Heart right ventricle (tissue), 16 donors: ENCODE measurements at regions not wholly inside any gene's neighbourhood (a gene's known extent, or its start where the extent isn't known, plus 50 kb on each side); places are given as distances from the start of the nearest gene placed in this dataset.
"Not testable (repeated sequence)": the region's sequence is repeated elsewhere in the genome, so short reads cannot be mapped to it uniquely, and the experiment has no call there.

Source experiments
- ATAC-seq, 8 donors: fragments of 200-7000 bp; cut with Tn5 transposase; one replicate each; pipeline ENCODE4 v1.9.1; 2020; ENCODE audit warnings: mild to moderate bottlenecking in 8 of 8, moderate library complexity in 8 of 8, moderate number of reproducible peaks in 1 of 8
- DNase-seq, 2 donors: peaks; one replicate each; pipeline ENCODE4 v3.0.0-alpha.2; 2020
- H3K27ac ChIP-seq, 10 donors: fragments of 200-600 bp; sonication (generic) in 2 of 10; one replicate each; pipeline versions ENCODE4 v1.5.0 to v1.8.0; 2020 to 2022; ENCODE audit warnings: mild to moderate bottlenecking in 3 of 10
- H3K27me3 ChIP-seq, 7 donors: fragments of 200-600 bp; one replicate each; pipeline ENCODE4 v1.8.0; 2021 to 2022; ENCODE audit warnings: mild to moderate bottlenecking in 2 of 7
- H3K36me3 ChIP-seq, 9 donors: fragments of 200-600 bp; sonication (generic) in 1 of 9; one replicate each; pipeline versions ENCODE4 v1.5.0 to v1.8.0; 2020 to 2022; ENCODE audit warnings: mild to moderate bottlenecking in 2 of 9
- H3K4me1 ChIP-seq, 9 donors: fragments of 200-600 bp; sonication (generic) in 1 of 9; one replicate each; pipeline versions ENCODE4 v1.5.0 to v1.8.0; 2020 to 2022; ENCODE audit warnings: mild to moderate bottlenecking in 4 of 9
- H3K4me3 ChIP-seq, 10 donors: fragments of 200-600 bp; sonication (generic) in 2 of 10; one replicate each; pipeline versions ENCODE4 v1.5.0 to v1.8.0; 2020 to 2022; ENCODE audit warnings: mild to moderate bottlenecking in 7 of 10, moderate library complexity in 2 of 10
- H3K9me3 ChIP-seq, 11 donors: fragments of 200-600 bp in 10 of 11; sonication (generic) in 2 of 11; one replicate each; pipeline versions ENCODE4 v1.5.0 to v1.8.0; 2013 to 2022; ENCODE audit warnings: mild to moderate bottlenecking in 2 of 11, control low read depth in 1 of 11, moderate library complexity in 1 of 11
- CTCF ChIP-seq, 9 donors: fragments of 200-600 bp; sonication (generic) in 2 of 9; IDR thresholded peaks; one replicate each; pipeline versions ENCODE4 v1.5.0 to v1.8.0; 2021 to 2022; ENCODE audit warnings: antibody characterized with exemption in 9 of 9, mild to moderate bottlenecking in 5 of 9, moderate library complexity in 1 of 9
- WGBS, 2 donors: extraction: QIAGEN DNeasy Blood & Tissue Kit; methylation state at CpG; one replicate each; pipeline ENCODE4 v1.1.7; 2013; ENCODE audit warnings: inconsistent platforms in 1 of 2; 5-methylcytosine and 5-hydroxymethylcytosine counted together
- intact Hi-C, 10 donors: fragments of 100-400 bp; cut with DNase I; formaldehyde crosslinking; loops; one replicate each; pipeline versions ENCODE4 v1.11.1 to v1.14.2; 2022
- donor health status: Arrhythmogenic right ventricular cardiomyopathy.
- donor health status: ischemic (EF 13 %, LVEDD 7.1; RV severe dilation, severe dysfunction).
- donor health status: healthy with polysubstance abuse.
- donor health status: DM: no; HTN: yes; CAD: no.
- donor health status: DM: no; HTN: no; CAD: no.
- donor health status: ischemic (EF 25% LVEDD 6.9; RV normal size, moderate dysfunction).
- donor health status: ischemic (EF 25% LVEDD 5.7; RV mildly dilated, moderate dysfunction).
- donor health status: healthy.
- donor health status: DM: yes; HTN: yes; CAD: no.
- donor health status: Ischemic cardiomyopathy.
- donor health status: ischemic (EF 35%, LVEDD 5.7; RV mildly dilated, moderate dysfunction).
- donor health status: nonischemic (EF 11% LVEDD 7.7; RV severe dilation, severe dysfunction).
- donor health status: DM: yes; HTN: yes; CAD: no.
- donor health status: PGD.
- donor health status: ischemic (EF 29% LVEDD 5.4; RV normal size, mild dysfunction).
- donor health status: nonischemic (EF 23%, LVEDD 6.1; RV moderate dilation, normal function).

DNA sequence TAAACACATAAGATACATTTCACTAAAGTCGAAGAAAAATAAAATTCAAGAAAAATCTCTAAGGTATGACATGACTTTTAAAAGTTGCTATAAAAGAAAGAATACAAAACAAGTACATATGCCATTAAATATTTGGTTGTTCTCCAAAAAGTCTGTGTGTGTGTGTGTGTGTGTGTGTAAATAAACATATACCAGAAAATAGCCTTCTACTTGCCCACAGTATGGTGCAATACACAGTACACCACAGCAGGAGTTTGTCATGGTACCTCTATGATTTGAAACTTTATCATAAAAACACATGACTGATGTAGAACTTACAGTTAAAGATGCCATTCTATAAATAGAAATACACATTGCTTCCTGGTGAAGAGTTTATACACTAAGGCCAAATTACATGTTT lies 692.7 kb upstream of the MGAT4C start:
- no peak for DNase-seq
- 88 to 89% methylated on average over 1 of the region's 1 CpG for WGBS, 2 donors
- H3K4me3 ChIP-seq: no peak overlapping the region
- no peak for TF ChIP-seq CTCF (IDR thresholded peaks at IDR 0.05)
- no peak for ATAC-seq
- no peaks in the 10 kb centered on the region for H3K27me3 ChIP-seq
- H3K9me3 ChIP-seq: no peaks in the 10 kb centered on the region
- no peaks in the 10 kb centered on the region for H3K4me1 ChIP-seq
- no peak overlapping the region for H3K27ac ChIP-seq
- no peaks in the 10 kb centered on the region for H3K36me3 ChIP-seq
- intact Hi-C loops: no loop called here

- 72 to 89% methylated on average over 1 of the region's 1 CpG for WGBS, 2 donors
- no peak for TF ChIP-seq CTCF (IDR thresholded peaks at IDR 0.05)
- no peaks in the 10 kb centered on the region for H3K36me3 ChIP-seq
Measured at GRCh38 chr12:86945685-86946196, 689.5 kb upstream of the MGAT4C start.

DNA sequence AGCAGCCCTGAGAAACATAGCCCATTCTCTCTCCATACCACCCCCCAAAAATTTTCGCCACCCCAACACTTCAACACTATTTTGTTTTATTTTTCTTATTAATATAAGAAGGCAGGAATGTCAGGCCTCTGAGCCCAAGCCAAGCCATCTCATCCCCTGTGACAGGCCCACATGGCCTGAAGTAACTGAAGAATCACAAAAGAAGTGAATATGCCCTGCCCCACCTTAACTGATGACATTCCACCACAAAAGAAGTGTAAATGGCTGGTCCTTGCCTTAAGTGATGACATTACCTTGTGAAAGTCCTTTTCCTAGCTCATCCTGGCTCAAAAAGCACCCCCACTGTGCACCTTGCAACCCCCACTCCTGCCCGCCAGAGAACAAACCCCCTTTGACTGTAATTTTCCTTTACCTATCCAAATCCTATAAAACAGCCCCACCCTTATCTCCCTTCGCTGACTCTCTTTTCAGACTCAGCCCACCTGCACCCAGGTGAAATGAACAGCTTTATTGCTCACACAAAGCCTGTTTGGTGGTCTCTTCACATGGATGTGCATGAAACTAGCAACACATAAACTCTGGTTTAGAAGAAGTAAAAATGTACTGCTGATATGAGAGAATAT lies 688.1 kb upstream of the MGAT4C start:
- H3K27ac ChIP-seq, H3K4me1 ChIP-seq, H3K36me3 ChIP-seq, H3K4me3 ChIP-seq, DNase-seq, ATAC-seq, H3K9me3 ChIP-seq, intact Hi-C loops, H3K27me3 ChIP-seq: not testable (repeated sequence)
- 81 to 82% methylated on average over 3 of the region's 3 CpGs for WGBS, 2 donors

More at GRCh38 chr12:86945685-86946196, 689.5 kb upstream of the MGAT4C start:
- H3K27me3 ChIP-seq: no peaks in the 10 kb centered on the region
- no peaks in the 10 kb centered on the region for H3K4me1 ChIP-seq
- no peak for ATAC-seq
- no peak overlapping the region for H3K4me3 ChIP-seq
- intact Hi-C loops: no loop called here
- no peak overlapping the region for H3K27ac ChIP-seq
- H3K9me3 ChIP-seq: no peaks in the 10 kb centered on the region
- DNase-seq: no peak

GRCh38 chr12:86931714-86932113 lies 675.5 kb upstream of the MGAT4C start:
- no peaks in the 10 kb centered on the region for H3K36me3 ChIP-seq
- H3K27ac ChIP-seq: no peak overlapping the region
- no peaks in the 10 kb centered on the region for H3K27me3 ChIP-seq
- DNase-seq: no peak
- no peak for ATAC-seq
- intact Hi-C loops: no loop called here
- H3K9me3 ChIP-seq: no peaks in the 10 kb centered on the region
- no peak overlapping the region for H3K4me3 ChIP-seq
- no peak for TF ChIP-seq CTCF (IDR thresholded peaks at IDR 0.05)
- H3K4me1 ChIP-seq: no peaks in the 10 kb centered on the region

- DNase-seq (no peak), ATAC-seq (no peak)
- H3K27me3 ChIP-seq: no peaks in the 10 kb centered on the region
- no peaks in the 10 kb centered on the region for H3K36me3 ChIP-seq
- TF ChIP-seq CTCF (IDR thresholded peaks at IDR 0.05): no peak
- intact Hi-C loops: no loop called here
- 82 to 87% methylated on average over 2 of the region's 2 CpGs for WGBS, 2 donors
- H3K9me3 ChIP-seq: no peaks in the 10 kb centered on the region
- no peaks in the 10 kb centered on the region for H3K4me1 ChIP-seq
- H3K4me3 ChIP-seq: no peak overlapping the region
- H3K27ac ChIP-seq: no peak overlapping the region
Measured at GRCh38 chr12:86929962-86930361, 673.8 kb upstream of the MGAT4C start.
